ENCODE measurements at regions not wholly inside any gene's neighbourhood (a gene's known extent, or its start where the extent isn't known, plus 50 kb on each side); places are given as distances from the start of the nearest gene placed in this dataset.

GRCh38 chr1:25062621-25063255 is 132.7 kb upstream of the RUNX3 start:
- no peak overlapping the region for H3K4me3 ChIP-seq
- no peaks in the 10 kb centered on the region for H3K9me3 ChIP-seq
- WGBS, 5 donors: 88 to 96% (median 92%) methylated on average over 4 of the region's 4 CpGs
- intact Hi-C loops (cut with DNase I; ENCODE audit: low total_unique reads): no loop called here
- TF ChIP-seq POLR2AphosphoS5 (IDR thresholded peaks at IDR 0.05) (no peak), POLR2A (IDR thresholded peaks at IDR 0.05) (no peak), CTCF (IDR thresholded peaks at IDR 0.05 in 8 of 11, conservative IDR thresholded peaks at IDR 0.05 in 3 of 11) (no peak)
- no peak overlapping the region for H3K27ac ChIP-seq
- DNase-seq: peak; percentile 45
- H3K27me3 ChIP-seq (replicated peaks in 1 of 7): peaks cover 0 to 3% (median 0%) of the 10 kb centered on the region in 7 donors
- H3K4me1 ChIP-seq: peaks cover 0 to 30% (median 2%) of the 10 kb centered on the region in 6 donors
- H3K36me3 ChIP-seq: no peaks in the 10 kb centered on the region

- H3K27ac ChIP-seq: no peak overlapping the region
- TF ChIP-seq POLR2A (IDR thresholded peaks at IDR 0.05) (no peak), CTCF (IDR thresholded peaks at IDR 0.05 in 8 of 11, conservative IDR thresholded peaks at IDR 0.05 in 3 of 11) (no peak), POLR2AphosphoS5 (IDR thresholded peaks at IDR 0.05) (no peak)
- no peak overlapping the region for H3K4me3 ChIP-seq
- no peaks in the 10 kb centered on the region for H3K9me3 ChIP-seq
- H3K36me3 ChIP-seq: no peaks in the 10 kb centered on the region
- intact Hi-C loops (cut with DNase I; ENCODE audit: low total_unique reads): no loop called here
- H3K27me3 ChIP-seq (replicated peaks in 1 of 7): peaks cover 0 to 15% (median 2%) of the 10 kb centered on the region in 7 donors
- WGBS, 5 donors: 85 to 92% (median 87%) methylated on average over 11 to 12 of the region's 12 CpGs
- H3K4me1 ChIP-seq: peaks cover 0 to 25% (median 2%) of the 10 kb centered on the region in 6 donors
- DNase-seq: no peak
Observed at GRCh38 chr1:25061261-25061995, 131.4 kb upstream of the RUNX3 start.

- no peak overlapping the region for H3K27ac ChIP-seq
- TF ChIP-seq POLR2A (IDR thresholded peaks at IDR 0.05): no peak
- no peak for TF ChIP-seq POLR2AphosphoS5 (IDR thresholded peaks at IDR 0.05)
- no peak for TF ChIP-seq CTCF (IDR thresholded peaks at IDR 0.05 in 8 of 11, conservative IDR thresholded peaks at IDR 0.05 in 3 of 11)
- H3K4me1 ChIP-seq: no peaks in the 10 kb centered on the region
- 72 to 89% (median 79%) methylated on average over 3 of the region's 3 CpGs for WGBS, 5 donors
- H3K27me3 ChIP-seq (replicated peaks in 1 of 7): peaks cover 0 to 50% (median 7%) of the 10 kb centered on the region in 7 donors
- DNase-seq: no peak
- no peaks in the 10 kb centered on the region for H3K9me3 ChIP-seq
- no peaks in the 10 kb centered on the region for H3K36me3 ChIP-seq
- no peak overlapping the region for H3K4me3 ChIP-seq
- intact Hi-C loops (cut with DNase I; ENCODE audit: low total_unique reads): no loop called here
Observed at GRCh38 chr1:25057188-25057587, 127.1 kb upstream of the RUNX3 start.

- Histone ChIP-seq H3K4me3 (no peak overlapping the region), H3K27ac (no peak overlapping the region), H3K4me1 (no peaks in the 10 kb centered on the region), H3K27me3 (replicated peaks in 1 of 7) (peaks cover 0 to 57% (median 10%) of the 10 kb centered on the region in 7 donors), H3K36me3 (no peaks in the 10 kb centered on the region), H3K9me3 (no peaks in the 10 kb centered on the region)
- intact Hi-C loops (cut with DNase I; ENCODE audit: low total_unique reads): no loop called here
- 81 to 96% (median 92%) methylated on average over 4 to 9 of the region's 9 CpGs for WGBS, 5 donors
- no peak for TF ChIP-seq POLR2AphosphoS5 (IDR thresholded peaks at IDR 0.05)
- no peak for TF ChIP-seq CTCF (IDR thresholded peaks at IDR 0.05 in 8 of 11, conservative IDR thresholded peaks at IDR 0.05 in 3 of 11)
- TF ChIP-seq POLR2A (IDR thresholded peaks at IDR 0.05): no peak
- DNase-seq: no peak
Observed at GRCh38 chr1:25056536-25056935, 126.5 kb upstream of the RUNX3 start.

Data from spleen (tissue), 11 donors.